OCI-LY1 (cell line): ENCODE measurements at regions not wholly inside any gene's neighbourhood (a gene's known extent, or its start where the extent isn't known, plus 50 kb on each side); places are given as distances from the start of the nearest gene placed in this dataset.

ENCODE experiments used
- H2AFZ ChIP-seq: fragments of 200-600 bp; sonication (generic), shearing (Covaris generic); 2 replicates; pipeline ENCODE4 v1.6.0; 2014; ENCODE audit warnings: antibody characterized with exemption, mild to moderate bottlenecking, low read length
- H3F3A ChIP-seq: fragments of 200-600 bp; sonication (generic), shearing (Covaris generic); 2 replicates; pipeline ENCODE4 v1.6.0; 2014; ENCODE audit warnings: mild to moderate bottlenecking, antibody characterized with exemption, low read length, moderate library complexity; ENCODE audit not compliant: insufficient read depth
- H3K27ac ChIP-seq: fragments of 200-600 bp; sonication (generic); 2 replicates; pipeline ENCODE4 v1.5.1; 2014; ENCODE audit warnings: low read length, mixed run types, mild to moderate bottlenecking, low read depth; ENCODE audit not compliant: poor library complexity, severe bottlenecking
- H3K27me3 ChIP-seq: fragments of 200-600 bp; sonication (generic); 2 replicates; pipeline ENCODE4 v1.6.0; 2014; ENCODE audit warnings: antibody characterized with exemption, mild to moderate bottlenecking, low read length, moderate library complexity; ENCODE audit not compliant: insufficient read depth
- H3K36me3 ChIP-seq: fragments of 200-600 bp; sonication (generic); 2 replicates; pipeline ENCODE4 v1.6.1; 2014; ENCODE audit warnings: mild to moderate bottlenecking, antibody characterized with exemption, low read length, moderate library complexity, mixed read lengths; ENCODE audit not compliant: insufficient read depth
- H3K4me1 ChIP-seq: fragments of 200-600 bp; sonication (generic); 2 replicates; pipeline ENCODE4 v1.5.1; 2014; ENCODE audit warnings: mild to moderate bottlenecking, low read length, moderate library complexity; ENCODE audit not compliant: insufficient read depth, severe bottlenecking
- H3K4me2 ChIP-seq: fragments of 200-600 bp; sonication (generic), shearing (Covaris generic); 2 replicates; pipeline ENCODE4 v1.6.1; 2014; ENCODE audit warnings: low read length
- H3K4me3 ChIP-seq: fragments of 200-600 bp; sonication (generic); 2 replicates; pipeline ENCODE4 v1.5.1; 2014; ENCODE audit warnings: low read length, low read depth, mild to moderate bottlenecking, mixed read lengths; ENCODE audit not compliant: poor library complexity, severe bottlenecking
- H3K79me2 ChIP-seq: fragments of 200-600 bp; shearing (Covaris generic); 2 replicates; pipeline ENCODE4 v1.6.1; 2016; ENCODE audit warnings: mixed run types, low read length, mixed read lengths; ENCODE audit not compliant: insufficient read depth
- H3K9ac ChIP-seq: fragments of 200-600 bp; sonication (generic), shearing (Covaris generic); 2 replicates; pipeline ENCODE4 v1.6.1; 2014; ENCODE audit warnings: mild to moderate bottlenecking, low read length, mixed read lengths
- H3K9me2 ChIP-seq: fragments of 200-600 bp; sonication (generic), shearing (Covaris generic); 2 replicates; pipeline ENCODE4 v1.6.1; 2014; ENCODE audit warnings: low read depth, mild to moderate bottlenecking, low read length, mixed read lengths
- H3K9me3 ChIP-seq: fragments of 200-600 bp; shearing (Covaris generic); 2 replicates; pipeline ENCODE4 v1.6.1; 2014; ENCODE audit warnings: low read length, mixed read lengths
- H4K20me1 ChIP-seq: fragments of 200-600 bp; sonication (generic), shearing (Covaris generic); 2 replicates; pipeline ENCODE4 v1.6.0; 2016; ENCODE audit warnings: mild to moderate bottlenecking, low read length; ENCODE audit not compliant: insufficient read depth
- EZH2 ChIP-seq: fragments of 200-600 bp; sonication (generic), shearing (Covaris generic); IDR thresholded peaks from 2 replicates; pipeline ENCODE4 v1.8.0; 2017; ENCODE audit warnings: borderline replicate concordance, mixed run types, mild to moderate bottlenecking, antibody characterized with exemption, low read length, moderate library complexity, mixed read lengths
- TF ChIP-seq, protein P1 (sequence below): fragments of 200-600 bp; sonication (generic), shearing (Covaris generic); IDR thresholded peaks from 2 replicates; pipeline ENCODE4 v1.5.1; 2017; ENCODE audit warnings: mild to moderate bottlenecking, antibody characterized with exemption, low read length, moderate library complexity, mixed read lengths

DNA sequence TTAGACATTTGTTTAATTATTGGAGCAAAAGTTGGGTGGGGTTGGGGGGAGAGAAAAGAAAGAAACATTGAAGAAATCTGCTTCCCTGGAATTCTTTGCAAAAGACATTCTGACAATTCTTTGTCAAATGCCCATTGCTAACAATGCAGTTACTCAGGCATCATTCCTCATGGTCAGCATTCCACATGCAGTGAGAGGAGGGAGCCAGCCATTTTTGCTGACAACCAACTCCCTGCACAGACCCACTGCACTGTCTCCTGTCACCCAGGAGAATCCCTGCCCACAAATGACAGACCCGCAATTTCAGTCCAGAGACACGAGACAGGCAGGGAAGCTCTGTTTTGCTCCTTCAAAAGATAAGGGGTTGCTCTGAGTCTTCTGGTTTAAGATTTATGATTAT, 985.1 kb upstream of the SLIT2 start:
- H3K27me3 ChIP-seq = no peaks in the 10 kb centered on the region
- H3K4me2 ChIP-seq = no peak overlapping the region
- H3K4me1 ChIP-seq = no peaks in the 10 kb centered on the region
- H3F3A ChIP-seq = no peaks in the 10 kb centered on the region
- H3K79me2 ChIP-seq = no peaks in the 10 kb centered on the region
- H3K9me3 ChIP-seq = no peaks in the 10 kb centered on the region
- H3K9me2 ChIP-seq = no peaks in the 10 kb centered on the region
- H4K20me1 ChIP-seq = no peaks in the 10 kb centered on the region
- no peak overlapping the region for H3K9ac ChIP-seq
- no peak for TF ChIP-seq EZH2
- TF ChIP-seq, protein P1, sequence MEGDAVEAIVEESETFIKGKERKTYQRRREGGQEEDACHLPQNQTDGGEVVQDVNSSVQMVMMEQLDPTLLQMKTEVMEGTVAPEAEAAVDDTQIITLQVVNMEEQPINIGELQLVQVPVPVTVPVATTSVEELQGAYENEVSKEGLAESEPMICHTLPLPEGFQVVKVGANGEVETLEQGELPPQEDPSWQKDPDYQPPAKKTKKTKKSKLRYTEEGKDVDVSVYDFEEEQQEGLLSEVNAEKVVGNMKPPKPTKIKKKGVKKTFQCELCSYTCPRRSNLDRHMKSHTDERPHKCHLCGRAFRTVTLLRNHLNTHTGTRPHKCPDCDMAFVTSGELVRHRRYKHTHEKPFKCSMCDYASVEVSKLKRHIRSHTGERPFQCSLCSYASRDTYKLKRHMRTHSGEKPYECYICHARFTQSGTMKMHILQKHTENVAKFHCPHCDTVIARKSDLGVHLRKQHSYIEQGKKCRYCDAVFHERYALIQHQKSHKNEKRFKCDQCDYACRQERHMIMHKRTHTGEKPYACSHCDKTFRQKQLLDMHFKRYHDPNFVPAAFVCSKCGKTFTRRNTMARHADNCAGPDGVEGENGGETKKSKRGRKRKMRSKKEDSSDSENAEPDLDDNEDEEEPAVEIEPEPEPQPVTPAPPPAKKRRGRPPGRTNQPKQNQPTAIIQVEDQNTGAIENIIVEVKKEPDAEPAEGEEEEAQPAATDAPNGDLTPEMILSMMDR = no peak
- H3K4me3 ChIP-seq = no peak overlapping the region
- H2AFZ ChIP-seq = no peak overlapping the region
- H3K36me3 ChIP-seq = no peaks in the 10 kb centered on the region
- H3K27ac ChIP-seq = no peak overlapping the region

DNA sequence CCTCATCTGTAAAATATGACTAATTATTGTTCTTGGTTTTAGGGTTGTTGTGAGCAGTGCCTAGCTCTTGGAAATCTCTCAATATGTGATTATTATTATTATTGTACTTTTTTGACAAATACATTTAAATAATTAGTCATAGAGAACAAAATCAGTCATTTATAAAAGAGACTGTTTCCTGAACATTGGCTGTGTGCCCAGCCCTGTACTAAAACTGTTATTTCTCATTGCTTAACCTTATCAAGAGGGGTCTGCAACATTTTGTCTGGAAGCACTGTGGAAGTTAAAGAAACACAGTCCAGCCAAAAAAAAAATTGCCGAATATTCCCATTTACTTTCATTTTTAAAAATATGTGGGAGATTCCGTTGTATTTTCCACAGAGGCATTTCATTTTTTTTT, 989.2 kb upstream of the SLIT2 start:
- Histone ChIP-seq H3K79me2 (no peaks in the 10 kb centered on the region), H3K9me2 (no peaks in the 10 kb centered on the region), H3K4me1 (no peaks in the 10 kb centered on the region), H3K27me3 (no peaks in the 10 kb centered on the region), H3K36me3 (no peaks in the 10 kb centered on the region), H3K9ac (no peak overlapping the region), H3K4me2 (no peak overlapping the region), H3K4me3 (no peak overlapping the region), H2AFZ (no peak overlapping the region), H3F3A (no peaks in the 10 kb centered on the region), H3K27ac (no peak overlapping the region), H3K9me3 (no peaks in the 10 kb centered on the region), H4K20me1 (no peaks in the 10 kb centered on the region)
- no peak for TF ChIP-seq EZH2
- TF ChIP-seq, protein P1 = no peak

GRCh38 chr4:19260346-19260745, 991.4 kb upstream of the SLIT2 start:
- Histone ChIP-seq H2AFZ (no peak overlapping the region), H3K9me2 (no peaks in the 10 kb centered on the region), H3K4me1 (no peaks in the 10 kb centered on the region), H3K27ac (no peak overlapping the region), H3K4me2 (no peak overlapping the region), H3K9ac (no peak overlapping the region), H3K79me2 (no peaks in the 10 kb centered on the region), H4K20me1 (no peaks in the 10 kb centered on the region), H3K4me3 (no peak overlapping the region), H3K27me3 (no peaks in the 10 kb centered on the region), H3K9me3 (no peaks in the 10 kb centered on the region), H3K36me3 (no peaks in the 10 kb centered on the region), H3F3A (no peaks in the 10 kb centered on the region)
- no peak for TF ChIP-seq EZH2
- TF ChIP-seq, protein P1 = no peak
